Liver (tissue), 8 donors: ENCODE measurements at regions not wholly inside any gene's neighbourhood (a gene's known extent, or its start where the extent isn't known, plus 50 kb on each side); places are given as distances from the start of the nearest gene placed in this dataset.
"Not testable (repeated sequence)": the region's sequence is repeated elsewhere in the genome, so short reads cannot be mapped to it uniquely, and the experiment has no call there.

Source experiments
- DNase-seq: peaks from one replicate; pipeline ENCODE4 v3.0.0-alpha.2; 2017; ENCODE audit warnings: low spot score
- H3K27ac ChIP-seq, 2 donors: one replicate each; pipeline ENCODE4 v1.7.0; 2013; ENCODE audit warnings: inconsistent platforms in 2 of 2, low read length in 2 of 2, control low read depth in 1 of 2, low read depth in 1 of 2, mild to moderate bottlenecking in 1 of 2
- H3K27me3 ChIP-seq, 4 donors: one replicate each; pipeline versions ENCODE4 v1.6.1 to v1.7.0; 2013; ENCODE audit warnings: low read length in 3 of 4, inconsistent platforms in 1 of 4, mild to moderate bottlenecking in 1 of 4, moderate library complexity in 1 of 4; ENCODE audit not compliant: control insufficient read depth in 4 of 4, insufficient read depth in 4 of 4
- H3K36me3 ChIP-seq, 4 donors: one replicate each; pipeline versions ENCODE4 v1.6.1 to v1.7.0; 2013; ENCODE audit warnings: low read length in 3 of 4, mild to moderate bottlenecking in 3 of 4, low read depth in 1 of 4, moderate library complexity in 1 of 4; ENCODE audit not compliant: control insufficient read depth in 4 of 4, insufficient read depth in 3 of 4
- H3K4me1 ChIP-seq, 4 donors: one replicate each; pipeline versions ENCODE4 v1.6.1 to v1.7.0; 2013; ENCODE audit warnings: low read length in 3 of 4, mild to moderate bottlenecking in 3 of 4, moderate library complexity in 1 of 4; ENCODE audit not compliant: control insufficient read depth in 4 of 4, insufficient read depth in 4 of 4
- H3K4me3 ChIP-seq, 3 donors: one replicate each; pipeline versions ENCODE4 v1.6.1 to v1.7.0; 2013; ENCODE audit warnings: low read length in 3 of 3, control low read depth in 1 of 3, low read depth in 1 of 3, mild to moderate bottlenecking in 1 of 3
- H3K9ac ChIP-seq, 2 donors: one replicate each; pipeline ENCODE4 v1.7.0; 2013; ENCODE audit warnings: low read length in 2 of 2, mild to moderate bottlenecking in 2 of 2, moderate library complexity in 2 of 2, control low read depth in 1 of 2, low read depth in 1 of 2
- H3K9me3 ChIP-seq, 4 donors: one replicate each; pipeline versions ENCODE4 v1.6.1 to v1.7.0; 2013; ENCODE audit warnings: low read length in 3 of 4; ENCODE audit not compliant: control insufficient read depth in 4 of 4
- EGR1 ChIP-seq, 2 donors: IDR thresholded peaks; 2 replicates each; pipeline ENCODE4 v1.6.1; 2016 to 2018; ENCODE audit warnings: antibody characterized with exemption in 2 of 2, low read depth in 2 of 2
- FOXA1 ChIP-seq: IDR thresholded peaks from 2 replicates; pipeline ENCODE4 v1.6.1; 2016; ENCODE audit warnings: antibody characterized with exemption
- FOXA2 ChIP-seq: IDR thresholded peaks from 2 replicates; pipeline ENCODE4 v1.6.1; 2016; ENCODE audit warnings: antibody characterized with exemption
- GABPA ChIP-seq, 2 donors: IDR thresholded peaks in 1 of 2; conservative IDR thresholded peaks in 1 of 2; 2 replicates each; pipeline ENCODE4 v1.6.1; 2016; ENCODE audit warnings: antibody characterized with exemption in 2 of 2, mild to moderate bottlenecking in 1 of 2, moderate library complexity in 1 of 2
- HNF4A ChIP-seq, 2 donors: conservative IDR thresholded peaks; 2 replicates each; pipeline ENCODE4 v1.6.1; 2016; ENCODE audit warnings: antibody characterized with exemption in 2 of 2, mild to moderate bottlenecking in 2 of 2
- HNF4G ChIP-seq: IDR thresholded peaks from 2 replicates; pipeline ENCODE4 v1.6.1; 2016; ENCODE audit warnings: antibody characterized with exemption
- JUND ChIP-seq, 2 donors: IDR thresholded peaks; 2 replicates each; pipeline ENCODE4 v1.6.1; 2016; ENCODE audit warnings: antibody characterized with exemption in 2 of 2
- NR2F2 ChIP-seq: IDR thresholded peaks from 2 replicates; pipeline ENCODE4 v1.6.1; 2016; ENCODE audit warnings: antibody characterized with exemption
- RAD21 ChIP-seq, 2 donors: IDR thresholded peaks; 2 replicates each; pipeline ENCODE4 v1.6.1; 2016; ENCODE audit warnings: antibody characterized with exemption in 2 of 2, mild to moderate bottlenecking in 2 of 2
- RXRA ChIP-seq, 2 donors: IDR thresholded peaks; 2 replicates each; pipeline ENCODE4 v1.6.1; 2017 to 2018; ENCODE audit warnings: antibody characterized with exemption in 2 of 2, mild to moderate bottlenecking in 1 of 2
- SP1 ChIP-seq: IDR thresholded peaks from 2 replicates; pipeline ENCODE4 v1.6.1; 2018; ENCODE audit warnings: antibody characterized with exemption, mild to moderate bottlenecking
- TAF1 ChIP-seq: conservative IDR thresholded peaks from 2 replicates; pipeline ENCODE4 v1.6.1; 2016; ENCODE audit warnings: antibody characterized with exemption, mild to moderate bottlenecking
- YY1 ChIP-seq: IDR thresholded peaks from 2 replicates; pipeline ENCODE4 v1.6.1; 2016; ENCODE audit warnings: antibody characterized with exemption, mild to moderate bottlenecking
- WGBS: extraction: QIAGEN DNeasy Blood & Tissue Kit; methylation state at CpG from one replicate; pipeline ENCODE4 v1.1.7; 2013; 5-methylcytosine and 5-hydroxymethylcytosine counted together
- TF ChIP-seq, protein P1 (sequence below): fragments of 150-350 bp; IDR thresholded peaks from 2 replicates; pipeline ENCODE4 v1.5.1; 2017; ENCODE audit warnings: improper control_type of control experiment, low read depth, low read length; ENCODE audit not compliant: missing input control
- TF ChIP-seq, protein P2 (sequence below): IDR thresholded peaks from 2 replicates; pipeline ENCODE4 v1.6.1; 2016; ENCODE audit warnings: antibody characterized with exemption
- TF ChIP-seq, protein P3 (sequence below): IDR thresholded peaks from 2 replicates; pipeline ENCODE4 v1.6.1; 2016; ENCODE audit warnings: antibody characterized with exemption, mild to moderate bottlenecking
- TF ChIP-seq, protein P4 (sequence below): IDR thresholded peaks from 2 replicates; pipeline ENCODE4 v1.6.1; 2016; ENCODE audit warnings: antibody characterized with exemption
- TF ChIP-seq, protein P5 (sequence below): IDR thresholded peaks from 2 replicates; pipeline ENCODE4 v1.6.1; 2016; ENCODE audit warnings: antibody characterized with exemption
- donor health status: healthy.
- donor health status: healthy.
- donor health status: healthy.
- donor health status: healthy.
- donor health status: healthy.

DNA sequence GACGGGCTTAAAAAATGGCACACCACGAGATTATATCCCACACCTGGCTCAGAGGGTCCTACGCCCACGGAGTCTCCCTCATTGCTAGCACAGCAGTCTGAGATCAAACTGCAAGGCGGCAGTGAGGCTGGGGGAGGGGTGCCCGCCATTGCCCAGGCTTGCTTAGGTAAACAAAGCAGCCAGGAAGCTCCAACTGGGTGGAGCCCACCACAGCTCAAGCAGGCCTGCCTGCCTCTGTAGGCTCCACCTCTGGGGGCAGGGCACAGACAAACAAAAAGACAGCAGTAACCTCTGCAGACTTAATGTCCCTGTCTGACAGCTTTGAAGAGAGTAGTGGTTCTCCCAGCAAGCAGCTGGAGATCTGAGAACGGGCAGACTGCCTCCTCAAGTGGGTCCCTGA lies 386.4 kb upstream of the GJE1 start:
- 73% methylated on average over 7 of the region's 7 CpGs for WGBS

DNA sequence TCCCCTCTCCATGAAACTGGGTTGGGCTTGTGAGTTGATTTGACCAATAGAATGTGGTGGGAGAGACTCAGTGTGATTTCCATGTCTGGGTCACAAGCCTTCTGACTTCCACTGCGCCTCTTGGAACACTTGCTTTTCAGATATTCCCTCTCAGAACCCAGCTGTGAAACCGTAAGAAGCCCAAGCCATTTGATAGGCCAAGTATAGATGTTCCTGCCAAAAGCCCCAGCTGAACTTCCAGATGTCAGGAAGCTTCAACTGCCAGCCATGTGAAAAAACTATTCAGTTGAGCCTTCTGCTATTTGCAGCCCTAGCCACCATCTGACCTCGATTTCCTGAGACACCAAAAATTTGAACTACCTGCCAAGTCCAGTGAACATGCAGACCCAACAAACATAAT lies 387.8 kb upstream of the GJE1 start:
- Histone ChIP-seq H3K4me3 (no peak overlapping the region), H3K36me3 (no peaks in the 10 kb centered on the region), H3K4me1 (no peaks in the 10 kb centered on the region), H3K27ac (no peak overlapping the region), H3K27me3 (no peaks in the 10 kb centered on the region), H3K9me3 (peaks cover 0 to 5% (median 0%) of the 10 kb centered on the region in 4 donors), H3K9ac (no peak overlapping the region)
- TF ChIP-seq, protein P1, sequence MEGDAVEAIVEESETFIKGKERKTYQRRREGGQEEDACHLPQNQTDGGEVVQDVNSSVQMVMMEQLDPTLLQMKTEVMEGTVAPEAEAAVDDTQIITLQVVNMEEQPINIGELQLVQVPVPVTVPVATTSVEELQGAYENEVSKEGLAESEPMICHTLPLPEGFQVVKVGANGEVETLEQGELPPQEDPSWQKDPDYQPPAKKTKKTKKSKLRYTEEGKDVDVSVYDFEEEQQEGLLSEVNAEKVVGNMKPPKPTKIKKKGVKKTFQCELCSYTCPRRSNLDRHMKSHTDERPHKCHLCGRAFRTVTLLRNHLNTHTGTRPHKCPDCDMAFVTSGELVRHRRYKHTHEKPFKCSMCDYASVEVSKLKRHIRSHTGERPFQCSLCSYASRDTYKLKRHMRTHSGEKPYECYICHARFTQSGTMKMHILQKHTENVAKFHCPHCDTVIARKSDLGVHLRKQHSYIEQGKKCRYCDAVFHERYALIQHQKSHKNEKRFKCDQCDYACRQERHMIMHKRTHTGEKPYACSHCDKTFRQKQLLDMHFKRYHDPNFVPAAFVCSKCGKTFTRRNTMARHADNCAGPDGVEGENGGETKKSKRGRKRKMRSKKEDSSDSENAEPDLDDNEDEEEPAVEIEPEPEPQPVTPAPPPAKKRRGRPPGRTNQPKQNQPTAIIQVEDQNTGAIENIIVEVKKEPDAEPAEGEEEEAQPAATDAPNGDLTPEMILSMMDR, result no peak
- TF ChIP-seq RXRA (IDR thresholded peaks at IDR 0.05) (no peak), FOXA2 (no peak), GABPA (IDR thresholded peaks at IDR 0.05 in 1 of 2, conservative IDR thresholded peaks at IDR 0.05 in 1 of 2) (no peak), FOXA1 (no peak), TAF1 (no peak), JUND (IDR thresholded peaks at IDR 0.05) (no peak), RAD21 (IDR thresholded peaks at IDR 0.05) (no peak), NR2F2 (no peak), YY1 (no peak), EGR1 (IDR thresholded peaks at IDR 0.05; ENCODE audit: low read depth in 2 of 2) (no peak), HNF4A (conservative IDR thresholded peaks at IDR 0.05) (no peak), HNF4G (no peak), SP1 (no peak)
- TF ChIP-seq, protein P2, sequence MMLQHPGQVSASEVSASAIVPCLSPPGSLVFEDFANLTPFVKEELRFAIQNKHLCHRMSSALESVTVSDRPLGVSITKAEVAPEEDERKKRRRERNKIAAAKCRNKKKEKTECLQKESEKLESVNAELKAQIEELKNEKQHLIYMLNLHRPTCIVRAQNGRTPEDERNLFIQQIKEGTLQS, result no peak
- TF ChIP-seq, protein P3, sequence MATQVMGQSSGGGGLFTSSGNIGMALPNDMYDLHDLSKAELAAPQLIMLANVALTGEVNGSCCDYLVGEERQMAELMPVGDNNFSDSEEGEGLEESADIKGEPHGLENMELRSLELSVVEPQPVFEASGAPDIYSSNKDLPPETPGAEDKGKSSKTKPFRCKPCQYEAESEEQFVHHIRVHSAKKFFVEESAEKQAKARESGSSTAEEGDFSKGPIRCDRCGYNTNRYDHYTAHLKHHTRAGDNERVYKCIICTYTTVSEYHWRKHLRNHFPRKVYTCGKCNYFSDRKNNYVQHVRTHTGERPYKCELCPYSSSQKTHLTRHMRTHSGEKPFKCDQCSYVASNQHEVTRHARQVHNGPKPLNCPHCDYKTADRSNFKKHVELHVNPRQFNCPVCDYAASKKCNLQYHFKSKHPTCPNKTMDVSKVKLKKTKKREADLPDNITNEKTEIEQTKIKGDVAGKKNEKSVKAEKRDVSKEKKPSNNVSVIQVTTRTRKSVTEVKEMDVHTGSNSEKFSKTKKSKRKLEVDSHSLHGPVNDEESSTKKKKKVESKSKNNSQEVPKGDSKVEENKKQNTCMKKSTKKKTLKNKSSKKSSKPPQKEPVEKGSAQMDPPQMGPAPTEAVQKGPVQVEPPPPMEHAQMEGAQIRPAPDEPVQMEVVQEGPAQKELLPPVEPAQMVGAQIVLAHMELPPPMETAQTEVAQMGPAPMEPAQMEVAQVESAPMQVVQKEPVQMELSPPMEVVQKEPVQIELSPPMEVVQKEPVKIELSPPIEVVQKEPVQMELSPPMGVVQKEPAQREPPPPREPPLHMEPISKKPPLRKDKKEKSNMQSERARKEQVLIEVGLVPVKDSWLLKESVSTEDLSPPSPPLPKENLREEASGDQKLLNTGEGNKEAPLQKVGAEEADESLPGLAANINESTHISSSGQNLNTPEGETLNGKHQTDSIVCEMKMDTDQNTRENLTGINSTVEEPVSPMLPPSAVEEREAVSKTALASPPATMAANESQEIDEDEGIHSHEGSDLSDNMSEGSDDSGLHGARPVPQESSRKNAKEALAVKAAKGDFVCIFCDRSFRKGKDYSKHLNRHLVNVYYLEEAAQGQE, result no peak
- TF ChIP-seq, protein P4, sequence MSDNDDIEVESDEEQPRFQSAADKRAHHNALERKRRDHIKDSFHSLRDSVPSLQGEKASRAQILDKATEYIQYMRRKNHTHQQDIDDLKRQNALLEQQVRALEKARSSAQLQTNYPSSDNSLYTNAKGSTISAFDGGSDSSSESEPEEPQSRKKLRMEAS, result no peak
- TF ChIP-seq, protein P5, sequence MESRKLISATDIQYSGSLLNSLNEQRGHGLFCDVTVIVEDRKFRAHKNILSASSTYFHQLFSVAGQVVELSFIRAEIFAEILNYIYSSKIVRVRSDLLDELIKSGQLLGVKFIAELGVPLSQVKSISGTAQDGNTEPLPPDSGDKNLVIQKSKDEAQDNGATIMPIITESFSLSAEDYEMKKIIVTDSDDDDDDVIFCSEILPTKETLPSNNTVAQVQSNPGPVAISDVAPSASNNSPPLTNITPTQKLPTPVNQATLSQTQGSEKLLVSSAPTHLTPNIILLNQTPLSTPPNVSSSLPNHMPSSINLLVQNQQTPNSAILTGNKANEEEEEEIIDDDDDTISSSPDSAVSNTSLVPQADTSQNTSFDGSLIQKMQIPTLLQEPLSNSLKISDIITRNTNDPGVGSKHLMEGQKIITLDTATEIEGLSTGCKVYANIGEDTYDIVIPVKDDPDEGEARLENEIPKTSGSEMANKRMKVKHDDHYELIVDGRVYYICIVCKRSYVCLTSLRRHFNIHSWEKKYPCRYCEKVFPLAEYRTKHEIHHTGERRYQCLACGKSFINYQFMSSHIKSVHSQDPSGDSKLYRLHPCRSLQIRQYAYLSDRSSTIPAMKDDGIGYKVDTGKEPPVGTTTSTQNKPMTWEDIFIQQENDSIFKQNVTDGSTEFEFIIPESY, result no peak
- WGBS, result 65% methylated on average over 3 of the region's 3 CpGs
- DNase-seq, result no peak

More for the DNA sequence above, 386.4 kb upstream of the GJE1 start:
- H3K9me3 ChIP-seq, DNase-seq, H3K4me3 ChIP-seq, H3K27me3 ChIP-seq, H3K4me1 ChIP-seq, H3K36me3 ChIP-seq, H3K9ac ChIP-seq, H3K27ac ChIP-seq: not testable (repeated sequence)
